Right forelimb (tissue), 1 donor: ENCODE measurements at regions not wholly inside any gene's neighbourhood (a gene's known extent, or its start where the extent isn't known, plus 50 kb on each side); places are given as distances from the start of the nearest gene placed in this dataset.
"Not testable (repeated sequence)": the region's sequence is repeated elsewhere in the genome, so short reads cannot be mapped to it uniquely, and the experiment has no call there.

Experiments used
- DNase-seq: peaks from one replicate; pipeline ENCODE4 v3.0.0-alpha.2; 2018

- no peak for DNase-seq
Observed at GRCh38 chr13:70353096-70353495, 244.8 kb upstream of the KLHL1 start.

GRCh38 chr13:70347947-70348620 lies 239.8 kb upstream of the KLHL1 start:
- no peak for DNase-seq

- no peak for DNase-seq
Observed at GRCh38 chr13:70339738-70340137, 231.5 kb upstream of the KLHL1 start.

GRCh38 chr13:70338609-70339008 lies 230.4 kb upstream of the KLHL1 start:
- DNase-seq = no peak

- DNase-seq = no peak
Observed at GRCh38 chr13:70336866-70337265, 228.6 kb upstream of the KLHL1 start.

- DNase-seq = no peak
Observed at GRCh38 chr13:70333752-70334151, 225.5 kb upstream of the KLHL1 start.

GRCh38 chr13:70330697-70331361 lies 222.6 kb upstream of the KLHL1 start:
- no peak for DNase-seq

GRCh38 chr13:70324519-70324918 lies 216.3 kb upstream of the KLHL1 start:
- DNase-seq = no peak

- no peak for DNase-seq
Observed at GRCh38 chr13:70311191-70311590, 202.9 kb upstream of the KLHL1 start.

GRCh38 chr13:70310396-70311119 lies 202.3 kb upstream of the KLHL1 start:
- DNase-seq = no peak

GRCh38 chr13:70297189-70297616 lies 189.0 kb upstream of the KLHL1 start:
- DNase-seq = no peak

GRCh38 chr13:70284371-70284770 lies 176.1 kb upstream of the KLHL1 start:
- DNase-seq = no peak

GRCh38 chr13:70275841-70276240 lies 167.6 kb upstream of the KLHL1 start:
- DNase-seq = no peak

- DNase-seq = peak; percentile 39
Observed at GRCh38 chr13:70255406-70255991, 147.2 kb upstream of the KLHL1 start.

GRCh38 chr13:70253834-70254233 lies 145.6 kb upstream of the KLHL1 start:
- DNase-seq = no peak

GRCh38 chr13:70253411-70253810 lies 145.2 kb upstream of the KLHL1 start:
- no peak for DNase-seq

GRCh38 chr13:70249332-70250064 lies 141.2 kb upstream of the KLHL1 start:
- DNase-seq = no peak

- no peak for DNase-seq
Observed at GRCh38 chr13:70237131-70237530, 128.9 kb upstream of the KLHL1 start.

GRCh38 chr13:70235565-70235964 lies 127.3 kb upstream of the KLHL1 start:
- no peak for DNase-seq

GRCh38 chr13:70223911-70224310 lies 115.7 kb upstream of the KLHL1 start:
- no peak for DNase-seq

GRCh38 chr13:70222926-70223325 lies 114.7 kb upstream of the KLHL1 start:
- DNase-seq = no peak

GRCh38 chr13:70218618-70219017 lies 110.4 kb upstream of the KLHL1 start:
- no peak for DNase-seq

- DNase-seq = not testable (repeated sequence)
Observed at GRCh38 chr13:70208968-70209367, 100.7 kb upstream of the KLHL1 start.
